ENCODE measurements at regions not wholly inside any gene's neighbourhood (a gene's known extent, or its start where the extent isn't known, plus 50 kb on each side); places are given as distances from the start of the nearest gene placed in this dataset.

GRCh38 chr16:52113533-52114183, 433.3 kb downstream of the TOX3 start:
- TF ChIP-seq CTCF (conservative IDR thresholded peaks at IDR 0.05; ENCODE audit: low read length) (no peak), EZH2phosphoT487 (IDR thresholded peaks at IDR 0.05; ENCODE audit: borderline replicate concordance, low read depth, low read length) (no peak)

Measured in OCI-LY7 (cell line).